HG02678 (cell line): ENCODE measurements at regions not wholly inside any gene's neighbourhood (a gene's known extent, or its start where the extent isn't known, plus 50 kb on each side); places are given as distances from the start of the nearest gene placed in this dataset.
"Not testable (repeated sequence)": the region's sequence is repeated elsewhere in the genome, so short reads cannot be mapped to it uniquely, and the experiment has no call there.

Source experiments
- ATAC-seq: cut with Tn5 transposase; IDR thresholded peaks from one replicate; pipeline ENCODE4 v1.9.1; 2021; ENCODE audit warnings: mild to moderate bottlenecking, moderate library complexity; ENCODE audit not compliant: unreplicated experiment

- no peak for ATAC-seq
These were observed 155.0 kb upstream of the FBXL7 start for GRCh38 chr5:15344954-15345353.

DNA sequence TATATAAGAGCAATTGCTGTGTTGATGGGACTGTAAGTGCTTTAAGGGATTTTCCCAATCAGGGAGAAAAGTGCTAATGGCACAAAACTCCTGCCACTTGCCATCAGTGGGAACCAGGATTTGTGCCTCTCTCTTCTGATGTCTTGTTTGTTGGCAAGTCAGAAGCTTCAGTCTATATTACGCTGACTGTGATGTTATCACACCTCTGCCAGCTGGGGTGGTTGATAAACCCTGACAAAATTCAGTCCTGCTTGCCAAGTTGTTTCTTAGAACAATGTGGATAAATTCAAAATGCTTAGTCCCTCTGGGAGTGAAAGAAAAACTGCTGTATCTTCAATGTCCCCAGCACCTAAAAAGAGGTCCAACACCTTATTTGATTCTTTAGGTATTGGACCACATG lies 161.4 kb upstream of the FBXL7 start:
- ATAC-seq: no peak

- ATAC-seq: no peak
These were observed 165.3 kb upstream of the FBXL7 start for GRCh38 chr5:15334551-15335266.

DNA sequence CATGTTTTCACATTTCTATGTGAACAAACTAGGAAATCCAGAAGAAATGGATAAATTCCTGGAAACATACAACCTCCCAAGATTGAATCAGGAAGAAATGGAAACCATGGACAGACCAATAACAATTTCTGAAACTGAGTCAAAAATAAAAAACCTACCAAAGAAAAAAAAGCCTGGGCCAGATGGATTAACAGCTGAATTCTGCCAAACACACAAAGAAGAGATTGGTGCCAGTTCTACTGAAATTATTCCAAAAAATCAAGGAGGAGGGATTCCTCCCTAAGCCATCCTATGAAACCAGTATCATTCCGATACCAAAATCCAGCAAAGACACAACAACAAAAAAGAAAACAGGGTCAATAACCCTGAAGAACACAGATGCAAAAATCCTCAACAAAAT lies 166.9 kb upstream of the FBXL7 start:
- no peak for ATAC-seq

DNA sequence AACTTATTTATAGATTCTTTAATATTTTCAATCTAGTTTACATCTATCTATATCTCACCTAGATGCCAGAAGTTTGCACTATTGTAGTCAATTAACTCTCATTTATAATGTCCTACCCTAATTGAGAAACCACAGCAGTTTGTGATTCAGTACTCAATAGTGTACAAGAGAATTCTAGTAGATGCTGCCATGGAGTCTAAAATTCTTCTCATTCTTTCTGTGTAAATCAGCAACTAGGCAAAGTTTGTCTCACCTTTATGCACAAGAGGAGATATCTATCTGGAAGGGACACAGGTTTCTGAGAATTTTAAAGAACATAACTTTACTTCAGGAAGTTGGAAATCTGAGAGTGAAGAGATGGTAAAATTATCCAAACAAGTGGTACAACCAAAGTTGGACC lies 173.0 kb upstream of the FBXL7 start:
- no peak for ATAC-seq

DNA sequence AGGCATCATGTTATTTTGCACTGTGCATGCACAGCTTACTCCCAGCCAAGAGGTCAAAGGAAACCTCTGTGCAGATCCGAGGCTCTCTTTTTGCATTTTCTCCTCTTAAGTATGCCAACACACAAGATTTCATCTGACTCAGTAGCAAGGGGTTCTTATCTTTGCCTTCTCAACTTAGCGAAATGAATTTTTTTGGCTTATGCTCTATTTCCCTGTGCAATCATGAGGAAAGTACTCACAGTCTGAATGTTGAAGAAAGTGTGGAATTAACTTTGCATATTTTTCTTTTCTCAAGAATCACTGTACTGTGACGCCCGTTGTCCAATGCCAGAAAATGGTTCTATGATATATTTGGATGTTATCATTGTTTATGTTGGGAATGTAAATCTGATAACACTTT lies 173.5 kb upstream of the FBXL7 start:
- no peak for ATAC-seq

DNA sequence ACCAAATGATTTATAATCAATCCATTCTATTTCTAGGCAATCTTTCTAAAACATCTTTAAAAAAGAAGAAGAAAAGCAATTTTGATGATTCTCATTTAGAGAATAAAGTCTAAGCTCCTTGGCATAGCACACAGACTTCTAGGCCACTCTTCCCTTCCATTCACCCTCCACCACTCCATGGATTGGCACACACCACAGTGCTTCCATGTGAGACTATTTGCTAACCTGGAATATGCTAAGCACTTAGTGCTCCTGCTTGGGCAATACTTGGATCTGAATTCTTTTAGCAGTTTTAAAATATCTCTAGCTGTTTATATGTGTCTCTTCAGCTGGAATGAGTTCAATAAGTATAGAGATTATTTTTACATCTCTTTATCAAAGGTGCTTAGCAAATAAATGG lies 177.6 kb upstream of the FBXL7 start:
- ATAC-seq: no peak

DNA sequence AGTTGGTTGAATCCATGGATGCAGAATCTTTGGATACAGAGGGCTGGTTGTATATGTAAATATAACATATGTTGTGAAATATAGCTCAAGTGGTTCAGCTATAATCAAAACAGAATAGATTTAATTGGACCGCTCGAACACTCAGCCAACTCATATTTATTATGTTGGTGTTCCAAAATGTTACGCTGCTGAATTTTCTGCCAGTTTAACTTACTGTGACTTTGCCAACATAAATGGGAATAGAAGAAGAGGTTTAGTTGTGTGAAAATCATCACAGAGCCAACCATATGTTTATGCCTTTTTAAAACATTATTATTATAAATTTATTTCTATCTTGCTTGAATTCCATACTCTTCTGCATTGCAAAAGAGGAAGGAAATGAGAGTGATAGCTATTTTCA lies 178.2 kb upstream of the FBXL7 start:
- no peak for ATAC-seq

DNA sequence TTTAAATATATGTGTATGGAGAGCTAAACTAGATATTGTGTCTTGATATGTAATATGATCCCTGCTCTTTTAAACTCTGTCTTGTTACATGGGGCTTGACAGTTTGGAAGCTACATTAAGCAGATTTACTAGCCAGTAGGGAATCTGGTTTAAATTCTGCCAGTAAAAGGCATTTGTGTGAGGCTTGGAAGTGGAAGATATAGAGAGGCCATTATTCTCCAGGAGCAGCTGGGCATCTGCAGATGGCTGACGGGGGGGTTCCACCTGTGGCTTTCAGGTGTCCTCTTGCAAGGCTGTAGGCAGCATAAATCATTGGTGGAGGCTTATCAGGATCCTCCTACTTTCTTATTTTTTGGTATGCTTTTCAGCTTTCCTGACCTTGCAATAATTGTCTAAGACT lies 179.1 kb upstream of the FBXL7 start:
- ATAC-seq: no peak

GRCh38 chr5:15304914-15305834 lies 194.8 kb upstream of the FBXL7 start:
- ATAC-seq: no peak

DNA sequence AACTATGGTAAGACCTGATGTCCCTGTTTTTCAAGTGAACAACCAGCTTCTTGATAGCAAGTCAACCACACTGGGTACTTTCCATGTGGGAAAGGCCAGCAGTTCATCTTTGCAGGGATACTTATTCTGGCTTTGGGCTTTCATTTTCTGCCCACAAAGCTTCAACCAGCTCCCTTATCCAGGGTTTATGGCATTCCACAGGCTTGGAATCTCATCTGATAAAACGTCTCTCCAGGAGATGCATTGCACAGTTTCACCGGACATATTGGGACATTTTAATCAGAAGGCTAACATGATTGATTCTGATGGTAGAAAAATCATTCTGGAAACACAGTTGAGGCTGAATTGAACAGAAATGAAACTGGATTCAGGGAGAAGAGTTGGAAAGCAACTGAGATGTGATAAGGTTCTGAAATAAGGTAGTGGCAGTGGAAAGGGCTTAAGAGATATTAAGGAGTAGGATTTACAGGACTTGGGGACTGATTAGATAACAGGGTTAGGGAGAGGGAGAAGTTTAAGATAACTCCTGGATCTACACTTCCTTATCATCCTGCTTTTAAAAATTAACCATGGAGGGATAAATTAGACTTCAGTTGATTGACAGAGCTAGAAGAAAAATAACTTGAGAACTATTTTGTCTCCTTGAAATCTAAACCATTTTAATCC lies 195.8 kb upstream of the FBXL7 start:
- no peak for ATAC-seq

- no peak for ATAC-seq
These were observed 199.8 kb upstream of the FBXL7 start for GRCh38 chr5:15300141-15300540.

DNA sequence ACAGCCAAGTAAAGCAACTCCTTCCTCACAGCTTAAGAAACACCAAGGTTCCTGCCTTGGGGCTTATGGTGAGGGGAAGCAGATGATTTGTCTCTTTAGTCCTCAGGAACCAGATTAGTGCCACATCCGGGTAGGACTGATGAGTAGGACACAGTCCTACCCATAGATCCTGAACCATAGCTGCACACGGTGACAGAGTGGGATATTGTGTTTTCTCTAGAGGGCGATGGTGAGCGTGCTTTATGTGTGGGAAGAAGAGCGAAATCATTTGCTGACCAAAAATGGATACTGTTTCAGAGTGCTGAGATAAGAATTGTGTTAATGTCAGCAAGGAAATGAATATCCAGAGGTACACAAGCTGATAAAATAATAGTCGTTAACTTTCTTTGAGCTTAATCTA lies 209.0 kb upstream of the FBXL7 start:
- ATAC-seq: no peak

GRCh38 chr5:15286650-15287049 lies 213.3 kb upstream of the FBXL7 start:
- ATAC-seq: no peak

- no peak for ATAC-seq
These were observed 213.9 kb upstream of the FBXL7 start for GRCh38 chr5:15285901-15286583.

GRCh38 chr5:15284706-15285105 lies 215.3 kb upstream of the FBXL7 start:
- ATAC-seq: no peak

- no peak for ATAC-seq
These were observed 216.9 kb upstream of the FBXL7 start for GRCh38 chr5:15283076-15283475.

GRCh38 chr5:15282611-15283010 lies 217.4 kb upstream of the FBXL7 start:
- no peak for ATAC-seq

DNA sequence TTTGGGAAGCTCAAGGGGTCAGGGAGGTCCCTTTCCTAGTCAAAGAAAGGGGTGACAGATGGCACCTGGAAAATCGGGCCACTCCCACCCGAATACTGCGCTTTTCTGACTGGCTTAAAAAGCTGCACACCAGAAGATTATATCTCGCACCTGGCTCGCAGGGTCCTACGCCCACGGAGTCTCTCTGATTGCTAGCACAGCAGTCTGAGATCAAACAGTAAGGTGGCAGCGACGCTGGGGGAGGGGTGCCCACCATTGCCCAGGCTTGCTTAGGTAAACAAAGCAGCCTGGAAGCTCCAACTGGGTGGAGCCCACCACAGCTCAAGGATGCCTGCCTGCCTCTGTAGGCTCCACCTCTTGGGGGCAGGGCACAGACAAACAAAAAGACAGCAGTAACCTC lies 228.4 kb upstream of the FBXL7 start:
- not testable (repeated sequence) for ATAC-seq

- no peak for ATAC-seq
These were observed 232.0 kb upstream of the FBXL7 start for GRCh38 chr5:15267966-15268365.

- no peak for ATAC-seq
These were observed 233.1 kb upstream of the FBXL7 start for GRCh38 chr5:15266841-15267240.
